ENCODE measurements at regions not wholly inside any gene's neighbourhood (a gene's known extent, or its start where the extent isn't known, plus 50 kb on each side); places are given as distances from the start of the nearest gene placed in this dataset.

DNA sequence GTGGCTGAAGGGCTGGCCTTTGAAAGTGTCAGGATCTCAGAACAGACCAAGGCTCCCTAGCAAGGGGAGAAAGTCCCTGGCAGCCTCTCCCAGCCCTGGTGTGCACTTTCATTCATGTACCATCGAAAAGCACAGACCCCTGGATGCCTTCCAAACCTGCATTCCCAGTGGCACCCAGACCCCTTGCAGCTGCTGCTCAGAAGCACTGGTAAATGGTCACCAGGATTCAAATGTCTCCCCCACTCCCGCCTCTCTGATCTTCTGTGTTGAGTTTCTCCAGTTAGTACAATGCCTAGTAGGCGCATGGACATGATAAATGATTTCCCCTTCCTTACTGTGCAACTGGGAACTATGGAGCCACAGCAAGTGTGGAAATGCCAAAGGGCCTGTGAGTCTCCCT, 180.0 kb downstream of the GLI2 start:
- TF ChIP-seq POLR2A (IDR thresholded peaks at IDR 0.05; ENCODE audit: low read depth, low read length), result no peak
- no peak for TF ChIP-seq SPI1 (IDR thresholded peaks at IDR 0.05; ENCODE audit: low read depth, low read length)
- no peak for TF ChIP-seq POLR2AphosphoS5 (IDR thresholded peaks at IDR 0.05; ENCODE audit: low read depth, low read length)
